GM13977 (cell line): ENCODE measurements at regions not wholly inside any gene's neighbourhood (a gene's known extent, or its start where the extent isn't known, plus 50 kb on each side); places are given as distances from the start of the nearest gene placed in this dataset.

Source experiments
- DNase-seq: peaks from one replicate; pipeline ENCODE4 v3.0.0; 2012; ENCODE audit warnings: low spot score
- CTCF ChIP-seq: IDR thresholded peaks from 2 replicates; pipeline ENCODE4 v1.5.1; 2012; ENCODE audit warnings: mild to moderate bottlenecking, control low read depth; ENCODE audit not compliant: insufficient read depth; ENCODE audit errors: extremely low read depth, missing control alignments
- in situ Hi-C: fragments of 300-500 bp; cut with MboI; formaldehyde crosslinking; loops from one replicate; pipeline ENCODE4 v1.12.0; 2022; ENCODE audit warnings: low sequenced_read_pairs, low pct_unique_long_range_greater_than_20kb, mixed read lengths, inconsistent platforms; ENCODE audit not compliant: unreplicated experiment

- no peak for TF ChIP-seq CTCF
- no peak for DNase-seq
- in situ Hi-C loops = no loop called here
Observed at GRCh38 chr2:52501715-52502475, 1265.7 kb upstream of the CHAC2 start.

- TF ChIP-seq CTCF = no peak
- in situ Hi-C loops = no loop called here
Observed at GRCh38 chr2:52500561-52500960, 1267.0 kb upstream of the CHAC2 start.

GRCh38 chr2:52498077-52498750 is 1269.4 kb upstream of the CHAC2 start:
- no peak for TF ChIP-seq CTCF
- DNase-seq = no peak
- in situ Hi-C loops = no loop called here

More at GRCh38 chr2:52500561-52500960, 1267.0 kb upstream of the CHAC2 start:
- no peak for DNase-seq

- in situ Hi-C loops = no loop called here
- TF ChIP-seq CTCF = no peak
- DNase-seq = no peak
Observed at GRCh38 chr2:52495816-52496215, 1271.8 kb upstream of the CHAC2 start.

- no peak for TF ChIP-seq CTCF
- in situ Hi-C loops = no loop called here
- DNase-seq = no peak
Observed at GRCh38 chr2:52477166-52477565, 1290.4 kb upstream of the CHAC2 start.

- in situ Hi-C loops = no loop called here
- TF ChIP-seq CTCF = no peak
Observed at GRCh38 chr2:52475590-52475989, 1292.0 kb upstream of the CHAC2 start.

More at GRCh38 chr2:52475590-52475989, 1292.0 kb upstream of the CHAC2 start:
- DNase-seq = no peak
